Cerebellar cortex (tissue), 1 donor: ENCODE measurements at regions not wholly inside any gene's neighbourhood (a gene's known extent, or its start where the extent isn't known, plus 50 kb on each side); places are given as distances from the start of the nearest gene placed in this dataset.

ENCODE experiments used
- DNase-seq: peaks from one replicate; pipeline ENCODE4 v3.0.0-alpha.2; 2015; ENCODE audit warnings: low spot score

- DNase-seq = no peak
Observed at GRCh38 chr11:15772981-15773380, 583.4 kb downstream of the SOX6 start.

- no peak for DNase-seq
Observed at GRCh38 chr11:15773476-15774387, 582.6 kb downstream of the SOX6 start.

- DNase-seq = no peak
Observed at GRCh38 chr11:15774388-15774939, 581.9 kb downstream of the SOX6 start.

- DNase-seq = no peak
Observed at GRCh38 chr11:15775015-15775541, 581.3 kb downstream of the SOX6 start.

GRCh38 chr11:15775797-15776196, 580.5 kb downstream of the SOX6 start:
- no peak for DNase-seq

GRCh38 chr11:15776366-15776765, 580.0 kb downstream of the SOX6 start:
- DNase-seq = no peak

- DNase-seq = no peak
Observed at GRCh38 chr11:15779518-15779917, 576.8 kb downstream of the SOX6 start.

GRCh38 chr11:15780382-15780781, 576.0 kb downstream of the SOX6 start:
- DNase-seq = no peak

- no peak for DNase-seq
Observed at GRCh38 chr11:15780837-15781236, 575.5 kb downstream of the SOX6 start.

GRCh38 chr11:15783619-15784018, 572.7 kb downstream of the SOX6 start:
- DNase-seq = no peak

GRCh38 chr11:15793043-15793996, 563.0 kb downstream of the SOX6 start:
- DNase-seq = no peak

- DNase-seq = no peak
Observed at GRCh38 chr11:15794361-15795150, 561.8 kb downstream of the SOX6 start.

GRCh38 chr11:15795378-15795777, 561.0 kb downstream of the SOX6 start:
- peak; percentile 19 for DNase-seq

- no peak for DNase-seq
Observed at GRCh38 chr11:15800111-15800800, 556.1 kb downstream of the SOX6 start.

GRCh38 chr11:15801126-15801525, 555.2 kb downstream of the SOX6 start:
- no peak for DNase-seq

GRCh38 chr11:15801616-15802015, 554.7 kb downstream of the SOX6 start:
- DNase-seq = no peak

GRCh38 chr11:15805726-15806125, 550.6 kb downstream of the SOX6 start:
- DNase-seq = no peak

- no peak for DNase-seq
Observed at GRCh38 chr11:15806217-15806616, 550.1 kb downstream of the SOX6 start.

- no peak for DNase-seq
Observed at GRCh38 chr11:15807827-15808226, 548.5 kb downstream of the SOX6 start.

- DNase-seq = no peak
Observed at GRCh38 chr11:15810082-15810481, 546.3 kb downstream of the SOX6 start.

GRCh38 chr11:15810525-15810924, 545.8 kb downstream of the SOX6 start:
- DNase-seq = no peak
